ENCODE measurements at regions not wholly inside any gene's neighbourhood (a gene's known extent, or its start where the extent isn't known, plus 50 kb on each side); places are given as distances from the start of the nearest gene placed in this dataset.

- H3K27ac ChIP-seq: no peak overlapping the region
- H3K27me3 ChIP-seq: no peaks in the 10 kb centered on the region
- H3K9me3 ChIP-seq: no peaks in the 10 kb centered on the region
- H3K4me3 ChIP-seq: no peak overlapping the region
- DNase-seq: no peak
- no peak for TF ChIP-seq POLR2A (IDR thresholded peaks at IDR 0.05)
- TF ChIP-seq, protein P1, sequence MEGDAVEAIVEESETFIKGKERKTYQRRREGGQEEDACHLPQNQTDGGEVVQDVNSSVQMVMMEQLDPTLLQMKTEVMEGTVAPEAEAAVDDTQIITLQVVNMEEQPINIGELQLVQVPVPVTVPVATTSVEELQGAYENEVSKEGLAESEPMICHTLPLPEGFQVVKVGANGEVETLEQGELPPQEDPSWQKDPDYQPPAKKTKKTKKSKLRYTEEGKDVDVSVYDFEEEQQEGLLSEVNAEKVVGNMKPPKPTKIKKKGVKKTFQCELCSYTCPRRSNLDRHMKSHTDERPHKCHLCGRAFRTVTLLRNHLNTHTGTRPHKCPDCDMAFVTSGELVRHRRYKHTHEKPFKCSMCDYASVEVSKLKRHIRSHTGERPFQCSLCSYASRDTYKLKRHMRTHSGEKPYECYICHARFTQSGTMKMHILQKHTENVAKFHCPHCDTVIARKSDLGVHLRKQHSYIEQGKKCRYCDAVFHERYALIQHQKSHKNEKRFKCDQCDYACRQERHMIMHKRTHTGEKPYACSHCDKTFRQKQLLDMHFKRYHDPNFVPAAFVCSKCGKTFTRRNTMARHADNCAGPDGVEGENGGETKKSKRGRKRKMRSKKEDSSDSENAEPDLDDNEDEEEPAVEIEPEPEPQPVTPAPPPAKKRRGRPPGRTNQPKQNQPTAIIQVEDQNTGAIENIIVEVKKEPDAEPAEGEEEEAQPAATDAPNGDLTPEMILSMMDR (IDR thresholded peaks at IDR 0.05): no peak
- no peaks in the 10 kb centered on the region for H3K36me3 ChIP-seq
- H3K4me1 ChIP-seq: no peaks in the 10 kb centered on the region
Measured at GRCh38 chr7:16359216-16359615, 62.1 kb downstream of the CRPPA start.

- no peaks in the 10 kb centered on the region for H3K27me3 ChIP-seq
- no peaks in the 10 kb centered on the region for H3K4me1 ChIP-seq
- no peak for DNase-seq
- no peaks in the 10 kb centered on the region for H3K36me3 ChIP-seq
- H3K4me3 ChIP-seq: no peak overlapping the region
- no peaks in the 10 kb centered on the region for H3K9me3 ChIP-seq
- H3K27ac ChIP-seq: no peak overlapping the region
- no peak for TF ChIP-seq POLR2A (IDR thresholded peaks at IDR 0.05)
- TF ChIP-seq, protein P1 (IDR thresholded peaks at IDR 0.05): no peak
Measured at GRCh38 chr7:16357921-16358320, 63.4 kb downstream of the CRPPA start.

DNA sequence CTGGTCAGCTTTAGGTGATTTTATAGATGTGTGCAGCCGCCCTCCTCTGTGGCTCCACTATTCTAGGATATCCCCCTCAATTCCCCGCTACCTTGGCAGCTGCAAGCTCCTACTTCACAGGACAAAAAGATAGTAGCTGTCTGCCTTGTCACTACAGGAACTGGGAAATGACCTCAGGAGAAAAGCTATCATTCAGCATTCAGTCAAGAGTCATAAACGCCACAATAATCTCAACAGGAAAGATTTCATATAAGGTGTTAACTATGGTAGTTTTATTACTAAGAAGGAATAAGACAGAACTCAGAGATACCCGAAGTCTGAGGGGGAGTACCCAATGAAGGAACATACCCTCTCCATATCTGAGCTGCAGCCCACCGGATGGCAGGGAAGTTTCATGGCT, 63.9 kb downstream of the CRPPA start:
- no peak for DNase-seq
- H3K27me3 ChIP-seq: no peaks in the 10 kb centered on the region
- no peaks in the 10 kb centered on the region for H3K36me3 ChIP-seq
- H3K4me1 ChIP-seq: no peaks in the 10 kb centered on the region
- H3K27ac ChIP-seq: no peak overlapping the region
- no peak overlapping the region for H3K4me3 ChIP-seq
- TF ChIP-seq, protein P1 (IDR thresholded peaks at IDR 0.05): no peak
- no peak for TF ChIP-seq POLR2A (IDR thresholded peaks at IDR 0.05)
- H3K9me3 ChIP-seq: no peaks in the 10 kb centered on the region

- no peak for DNase-seq
- Histone ChIP-seq H3K4me3 (no peak overlapping the region), H3K4me1 (no peaks in the 10 kb centered on the region), H3K36me3 (no peaks in the 10 kb centered on the region), H3K27me3 (no peaks in the 10 kb centered on the region), H3K27ac (no peak overlapping the region), H3K9me3 (no peaks in the 10 kb centered on the region)
- TF ChIP-seq POLR2A (IDR thresholded peaks at IDR 0.05): no peak
- TF ChIP-seq, protein P1 (IDR thresholded peaks at IDR 0.05): no peak
Measured at GRCh38 chr7:16356301-16356958, 64.9 kb downstream of the CRPPA start.

GRCh38 chr7:16354573-16354972, 66.8 kb downstream of the CRPPA start:
- H3K9me3 ChIP-seq: no peaks in the 10 kb centered on the region
- no peaks in the 10 kb centered on the region for H3K4me1 ChIP-seq
- no peak overlapping the region for H3K4me3 ChIP-seq
- no peaks in the 10 kb centered on the region for H3K27me3 ChIP-seq
- no peaks in the 10 kb centered on the region for H3K36me3 ChIP-seq
- H3K27ac ChIP-seq: no peak overlapping the region
- no peak for DNase-seq
- TF ChIP-seq, protein P1 (IDR thresholded peaks at IDR 0.05): no peak
- no peak for TF ChIP-seq POLR2A (IDR thresholded peaks at IDR 0.05)

GRCh38 chr7:16353226-16353625, 68.1 kb downstream of the CRPPA start:
- Histone ChIP-seq H3K27ac (no peak overlapping the region), H3K4me3 (no peak overlapping the region)

More at GRCh38 chr7:16353226-16353625, 68.1 kb downstream of the CRPPA start:
- Histone ChIP-seq H3K9me3 (no peaks in the 10 kb centered on the region), H3K36me3 (no peaks in the 10 kb centered on the region), H3K27me3 (no peaks in the 10 kb centered on the region), H3K4me1 (no peaks in the 10 kb centered on the region)
- no peak for DNase-seq
- TF ChIP-seq POLR2A (IDR thresholded peaks at IDR 0.05): no peak
- TF ChIP-seq, protein P1 (IDR thresholded peaks at IDR 0.05): no peak
